ENCODE measurements at regions not wholly inside any gene's neighbourhood (a gene's known extent, or its start where the extent isn't known, plus 50 kb on each side); places are given as distances from the start of the nearest gene placed in this dataset.
"Not testable (repeated sequence)": the region's sequence is repeated elsewhere in the genome, so short reads cannot be mapped to it uniquely, and the experiment has no call there.

GRCh38 chr1:220412382-220412781 is 115.6 kb upstream of the MARK1 start:
- not testable (repeated sequence) for DNase-seq (ENCODE audit: low read depth in 2 of 2)

GRCh38 chr1:220410611-220411010 is 117.3 kb upstream of the MARK1 start:
- no peak for DNase-seq (ENCODE audit: low read depth in 2 of 2)

DNA sequence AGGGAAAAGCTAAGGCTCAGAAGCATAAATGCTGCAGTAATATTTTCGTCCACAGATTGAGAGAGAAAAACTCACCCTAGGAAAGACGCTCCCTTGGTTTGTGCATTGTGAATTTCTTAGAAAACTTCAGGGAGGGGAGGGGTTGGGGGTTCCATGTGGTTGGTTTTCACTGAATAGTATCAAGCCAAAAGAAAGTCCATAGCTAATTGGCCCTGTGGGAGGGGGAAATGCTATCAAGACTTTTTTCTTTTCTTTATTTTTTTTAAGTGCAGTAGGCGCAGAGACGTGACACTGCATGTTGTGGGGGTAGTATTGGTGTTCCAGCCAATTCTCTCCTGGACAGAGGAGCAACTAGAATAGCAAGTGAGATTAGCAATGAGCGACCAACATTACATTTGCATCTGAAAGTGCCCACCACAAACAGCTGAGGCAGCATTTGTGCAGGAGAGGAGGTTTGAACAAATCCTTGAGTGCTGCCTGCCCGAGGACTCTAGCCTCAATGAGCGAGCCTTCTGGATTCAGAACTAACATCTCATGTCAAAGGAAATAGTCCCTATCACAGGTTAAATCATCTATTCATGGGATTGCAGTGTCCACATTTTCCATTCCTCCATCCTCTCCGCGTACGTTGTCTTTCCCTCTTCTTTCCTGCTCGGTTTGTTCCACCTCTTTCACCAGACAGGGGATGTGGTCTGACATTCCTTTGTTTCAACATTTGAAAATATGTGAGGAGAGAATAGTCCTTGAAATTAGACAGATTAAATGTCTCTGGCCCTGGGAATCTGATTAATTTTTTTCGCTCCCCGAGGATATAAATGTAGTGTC is 118.0 kb upstream of the MARK1 start:
- DNase-seq (ENCODE audit: low read depth in 2 of 2) = no peak

DNA sequence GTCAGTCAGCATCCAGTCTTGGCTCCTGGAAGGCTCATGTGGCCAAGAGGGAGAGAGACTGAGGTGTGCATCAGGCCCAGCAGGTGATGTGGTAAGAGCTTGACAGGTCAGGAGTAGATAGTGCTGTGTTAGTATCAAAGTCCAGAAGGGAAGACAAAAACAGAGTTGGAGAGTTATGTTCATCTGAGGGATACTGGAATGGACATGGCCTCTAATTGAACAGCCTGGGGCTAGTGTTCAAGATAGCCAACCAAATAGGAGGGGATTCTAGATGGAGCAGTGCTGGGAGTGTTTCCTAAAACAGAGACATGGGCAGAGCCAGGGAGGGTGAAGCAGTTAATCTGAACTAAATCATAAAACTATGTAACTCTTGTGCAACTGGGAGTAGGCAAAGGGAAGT is 120.7 kb upstream of the MARK1 start:
- no peak for DNase-seq (ENCODE audit: low read depth in 2 of 2)

DNA sequence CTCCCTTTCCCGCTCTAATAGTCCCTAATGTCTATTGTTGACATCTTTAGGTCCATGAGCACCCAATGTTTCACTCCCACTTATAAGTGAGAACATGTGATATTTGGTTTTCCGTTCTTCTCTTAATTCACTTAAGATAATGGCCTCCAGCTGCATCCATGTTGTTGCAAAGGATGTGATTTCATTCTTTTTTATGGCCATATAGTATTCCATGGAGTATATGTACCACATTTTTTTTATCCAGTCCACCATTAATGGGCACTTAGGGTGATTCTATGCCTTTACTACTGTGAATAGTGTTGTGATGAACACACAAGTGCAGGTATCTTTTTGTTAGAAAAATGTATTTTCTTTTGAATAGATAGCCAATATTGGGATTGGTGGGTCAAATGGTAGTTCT is 126.0 kb upstream of the RAB3GAP2 start:
- DNase-seq (ENCODE audit: low read depth in 2 of 2) = no peak

DNA sequence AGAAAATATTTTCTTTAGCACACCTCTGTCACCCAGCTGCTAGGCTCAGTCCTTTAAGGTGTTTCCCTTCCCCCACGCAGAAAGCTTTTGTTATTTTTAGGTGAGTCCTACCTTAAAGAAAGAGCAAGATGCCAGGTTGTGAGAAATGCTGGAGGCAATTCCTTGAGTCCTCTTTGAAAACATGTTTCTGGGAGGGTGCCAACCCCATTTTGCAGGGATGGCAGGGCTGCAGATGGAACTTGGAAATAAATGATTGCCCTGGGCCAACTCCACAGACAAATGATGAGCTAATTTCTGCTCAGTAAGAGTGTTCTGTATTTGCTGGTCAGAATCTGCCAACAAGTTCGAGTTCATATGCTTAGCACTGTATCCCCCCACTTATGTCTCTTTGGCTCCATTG is 119.2 kb upstream of the RAB3GAP2 start:
- no peak for DNase-seq (ENCODE audit: low read depth in 2 of 2)

- DNase-seq (ENCODE audit: low read depth in 2 of 2) = no peak
These were observed 117.4 kb upstream of the RAB3GAP2 start for GRCh38 chr1:220389634-220390033.

DNA sequence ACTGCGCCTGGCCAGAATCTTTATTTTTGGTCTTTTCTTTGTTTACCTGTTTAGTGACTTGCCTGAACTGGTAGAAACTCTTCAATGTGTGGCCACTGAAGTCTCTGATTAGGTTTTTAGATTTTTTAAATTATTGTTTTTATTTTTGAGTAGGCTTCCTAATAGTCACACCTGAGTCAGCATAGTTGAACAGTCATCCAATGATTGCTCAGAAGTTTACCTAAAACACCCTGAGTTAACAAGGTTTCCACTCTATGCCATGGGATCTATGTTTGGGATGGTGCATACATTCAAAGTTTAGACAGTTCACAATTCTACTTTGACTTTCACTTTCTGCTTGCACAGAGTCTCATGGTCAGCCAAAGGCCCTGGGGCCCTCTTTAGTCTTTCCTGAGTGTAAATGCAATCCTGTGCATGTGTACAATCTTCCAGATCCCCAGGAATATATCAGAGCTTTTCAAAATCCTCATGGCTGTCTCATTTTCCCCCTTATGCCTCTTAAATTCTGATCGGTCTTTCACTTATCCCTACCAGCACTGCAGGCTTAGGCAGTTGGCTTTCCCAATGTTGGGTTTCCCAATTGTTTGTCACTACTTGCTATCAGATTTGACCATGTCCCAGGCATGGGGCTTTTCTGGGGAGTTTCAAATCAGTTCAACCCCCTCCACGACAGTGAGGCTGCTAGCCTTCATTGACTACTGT is 114.4 kb upstream of the RAB3GAP2 start:
- DNase-seq (ENCODE audit: low read depth in 2 of 2) = no peak

- no peak for DNase-seq (ENCODE audit: low read depth in 2 of 2)
These were observed 112.9 kb upstream of the RAB3GAP2 start for GRCh38 chr1:220385158-220385557.

- no peak for DNase-seq (ENCODE audit: low read depth in 2 of 2)
These were observed 110.7 kb upstream of the RAB3GAP2 start for GRCh38 chr1:220382994-220383393.

- no peak for DNase-seq (ENCODE audit: low read depth in 2 of 2)
These were observed 108.6 kb upstream of the RAB3GAP2 start for GRCh38 chr1:220380885-220381284.

DNA sequence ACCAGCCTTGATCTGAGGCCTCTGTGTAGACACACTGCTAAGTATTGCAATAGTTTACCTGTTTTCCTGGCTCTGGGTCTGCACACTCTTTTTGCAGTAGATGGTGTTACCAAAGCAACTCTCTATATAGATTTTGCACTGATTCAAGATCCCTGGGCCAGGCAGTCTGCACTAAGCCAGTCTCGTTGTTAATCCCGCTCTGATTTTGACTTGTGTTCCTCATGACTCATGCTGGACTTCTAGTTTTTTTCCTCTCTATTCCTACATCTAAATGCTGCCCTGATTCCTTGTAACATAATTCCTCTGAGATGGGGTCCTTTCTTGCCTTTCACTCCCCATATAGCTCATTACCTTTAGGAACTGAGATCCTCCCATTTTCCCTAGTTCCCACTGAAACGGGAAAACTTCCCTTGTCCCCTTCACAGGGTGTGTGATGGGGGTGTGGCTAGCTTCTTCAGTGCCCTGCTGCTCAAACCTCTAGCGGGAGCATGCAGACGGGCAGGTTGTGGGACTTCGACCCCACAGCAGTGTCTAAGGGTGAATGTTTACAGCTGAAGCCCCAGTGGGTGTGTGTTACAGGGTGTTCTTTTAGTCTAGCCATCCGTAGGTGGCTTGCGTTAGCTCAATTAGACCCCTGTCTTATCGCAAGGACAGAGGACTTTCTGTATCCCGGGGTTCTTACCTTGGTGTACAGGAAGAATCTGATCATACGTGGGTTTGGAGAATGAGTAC is 106.5 kb upstream of the RAB3GAP2 start:
- DNase-seq (ENCODE audit: low read depth in 2 of 2) = no peak

GRCh38 chr1:220375715-220376114 is 103.5 kb upstream of the RAB3GAP2 start:
- no peak for DNase-seq (ENCODE audit: low read depth in 2 of 2)

- no peak for DNase-seq (ENCODE audit: low read depth in 2 of 2)
These were observed 102.2 kb upstream of the RAB3GAP2 start for GRCh38 chr1:220374449-220374848.

GRCh38 chr1:220372451-220372850 is 100.2 kb upstream of the RAB3GAP2 start:
- DNase-seq (ENCODE audit: low read depth in 2 of 2) = no peak

GRCh38 chr1:220371324-220371723 is 99.1 kb upstream of the RAB3GAP2 start:
- DNase-seq (ENCODE audit: low read depth in 2 of 2) = no peak

- no peak for DNase-seq (ENCODE audit: low read depth in 2 of 2)
These were observed 97.9 kb upstream of the RAB3GAP2 start for GRCh38 chr1:220370041-220370700.

DNA sequence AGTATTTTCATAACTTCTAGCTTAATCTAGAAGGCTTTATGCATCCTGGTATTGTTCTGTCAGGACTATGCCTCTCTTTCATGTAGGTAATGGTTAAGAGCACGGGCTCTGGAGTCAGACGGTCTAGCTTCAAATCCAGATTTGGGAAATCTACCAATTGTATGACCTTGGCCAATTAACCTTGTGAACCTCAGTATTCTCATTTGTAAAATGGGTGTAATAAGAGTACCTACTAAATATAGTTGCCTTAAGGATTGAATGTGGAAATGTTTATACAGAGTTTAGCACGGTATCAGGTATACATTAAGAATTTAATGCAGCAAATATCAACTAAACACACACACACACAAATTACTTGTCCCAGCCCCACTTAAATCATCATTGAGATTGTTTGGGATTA is 97.3 kb upstream of the RAB3GAP2 start:
- DNase-seq (ENCODE audit: low read depth in 2 of 2) = no peak

DNA sequence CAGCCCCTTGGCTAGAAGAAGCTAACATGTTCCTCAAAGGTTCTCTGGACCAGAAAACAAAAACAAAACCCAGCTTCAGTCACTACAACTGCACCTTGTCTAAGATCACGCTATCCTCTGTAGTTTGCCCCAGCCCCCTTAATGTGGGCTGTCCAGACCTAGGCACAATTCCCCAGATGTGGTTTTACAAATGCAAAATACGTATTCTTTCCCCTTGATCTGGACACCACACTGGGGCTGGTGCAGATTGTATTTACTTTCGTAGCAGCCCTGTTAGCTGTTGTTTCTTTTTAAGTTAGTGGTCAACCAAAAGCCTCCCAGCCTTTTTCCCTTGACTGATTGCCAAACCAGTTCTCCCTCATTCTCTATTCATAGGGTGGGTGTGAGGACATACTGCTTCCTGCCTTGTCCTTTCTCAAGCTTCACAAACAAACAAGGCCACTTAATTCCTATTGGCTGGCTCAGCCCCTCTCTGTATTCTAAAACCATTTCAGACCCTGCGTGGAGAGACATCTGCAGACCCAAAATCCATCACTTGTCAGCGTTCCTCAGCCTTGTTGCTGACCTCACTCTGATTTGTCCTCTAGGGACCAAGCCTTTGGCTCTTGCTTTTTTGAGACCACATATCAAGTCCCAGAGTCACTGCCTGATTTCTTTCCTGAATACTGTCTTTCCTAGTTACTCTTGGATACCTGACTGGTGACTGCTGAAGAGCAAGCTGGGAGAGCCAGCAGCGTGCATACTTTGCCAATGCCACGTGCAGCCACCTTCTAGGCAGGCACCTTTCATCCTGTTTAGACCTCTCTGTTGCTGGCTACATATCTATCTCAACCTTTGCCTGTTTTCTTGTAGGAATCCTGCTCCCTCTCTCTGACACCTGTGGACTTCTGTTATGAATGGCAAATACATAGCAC is 96.4 kb upstream of the RAB3GAP2 start:
- DNase-seq (ENCODE audit: low read depth in 2 of 2) = no peak

GRCh38 chr1:220367833-220368232 is 95.6 kb upstream of the RAB3GAP2 start:
- no peak for DNase-seq (ENCODE audit: low read depth in 2 of 2)

DNA sequence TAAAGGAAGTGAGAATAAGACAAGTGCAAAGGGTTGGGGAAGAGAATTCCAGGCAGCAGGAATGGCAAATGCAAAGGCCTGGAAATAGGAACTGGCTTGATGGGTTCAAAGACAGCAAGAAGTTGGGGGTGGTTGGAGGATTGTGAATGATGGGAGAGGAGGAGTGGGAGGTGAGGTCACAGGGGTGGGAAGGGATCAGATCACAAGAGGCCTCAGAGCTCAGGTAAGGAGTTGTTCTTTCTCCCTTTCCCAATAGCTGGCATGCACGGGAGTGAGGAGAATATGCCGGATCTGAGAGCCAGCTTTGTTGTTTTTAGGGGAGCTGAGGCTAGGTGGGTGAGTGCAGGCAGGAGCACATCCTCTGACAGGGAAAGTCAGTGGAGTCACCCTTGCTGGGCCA is 94.0 kb upstream of the RAB3GAP2 start:
- DNase-seq (ENCODE audit: low read depth in 2 of 2) = no peak
